ENCODE measurements at regions not wholly inside any gene's neighbourhood (a gene's known extent, or its start where the extent isn't known, plus 50 kb on each side); places are given as distances from the start of the nearest gene placed in this dataset.
"Not testable (repeated sequence)": the region's sequence is repeated elsewhere in the genome, so short reads cannot be mapped to it uniquely, and the experiment has no call there.

DNA sequence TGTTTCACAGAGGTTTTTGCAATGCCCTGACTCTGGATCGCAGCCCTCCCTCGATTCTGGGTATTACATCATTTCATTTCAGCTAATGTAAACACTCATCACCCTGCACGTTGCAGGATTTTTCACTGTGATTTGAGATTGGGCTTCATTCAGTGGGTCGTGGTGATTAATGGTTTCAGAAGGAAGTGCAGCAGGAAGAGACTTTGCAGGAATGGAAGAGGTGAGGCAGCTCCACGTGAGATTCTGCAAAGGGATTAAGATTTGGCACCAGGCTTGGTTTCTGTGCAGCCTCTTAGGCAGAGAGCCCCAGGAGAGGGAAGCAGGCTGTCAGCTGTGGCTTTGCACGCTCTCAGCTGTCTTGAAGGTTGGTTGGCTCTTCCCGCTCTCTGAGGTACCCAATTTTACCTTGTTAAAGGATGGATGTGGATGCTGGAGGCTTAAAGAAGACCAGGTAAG, 95.2 kb downstream of the PLCE1 start:
- no peak for DNase-seq (ENCODE audit: low read depth)

DNA sequence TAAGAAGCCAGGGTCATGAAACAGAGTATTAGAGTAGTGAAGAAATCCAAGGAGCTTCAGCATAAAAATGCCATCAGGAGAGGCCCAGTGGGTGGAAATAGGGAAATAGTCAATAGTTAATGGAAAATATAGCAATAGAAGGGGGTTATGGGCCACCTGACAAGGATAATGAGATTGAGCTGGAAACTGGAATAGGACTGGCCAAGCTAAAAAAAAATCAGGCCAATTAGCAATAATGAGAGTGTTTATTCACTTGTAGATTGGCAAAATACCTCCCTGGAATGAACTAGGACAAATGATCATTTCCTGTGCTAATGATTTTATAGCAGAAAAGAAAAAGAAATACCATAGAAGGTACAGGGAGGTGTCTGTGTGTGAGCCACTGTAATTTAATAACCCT, 97.9 kb downstream of the PLCE1 start:
- no peak for DNase-seq (ENCODE audit: low read depth)

DNA sequence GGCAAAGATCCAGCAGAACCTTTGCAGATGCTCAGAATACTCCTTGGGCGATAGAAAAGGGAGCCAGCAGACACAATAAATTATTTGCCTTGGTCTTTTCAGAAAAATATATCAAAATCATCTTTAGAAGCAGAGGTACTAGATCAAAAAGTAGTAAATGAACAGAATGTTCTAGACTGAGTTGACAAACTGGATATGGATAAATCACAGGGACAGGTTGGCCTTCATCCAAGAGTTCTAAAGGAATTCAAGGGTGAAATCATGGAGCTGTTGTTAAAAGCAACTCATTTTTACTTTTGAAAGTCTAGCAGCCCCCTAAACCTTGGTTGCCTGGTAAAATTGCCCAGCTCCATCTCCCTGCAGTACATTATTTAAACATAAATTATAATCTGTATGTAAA, 99.1 kb downstream of the PLCE1 start:
- DNase-seq (ENCODE audit: low read depth) = no peak

DNA sequence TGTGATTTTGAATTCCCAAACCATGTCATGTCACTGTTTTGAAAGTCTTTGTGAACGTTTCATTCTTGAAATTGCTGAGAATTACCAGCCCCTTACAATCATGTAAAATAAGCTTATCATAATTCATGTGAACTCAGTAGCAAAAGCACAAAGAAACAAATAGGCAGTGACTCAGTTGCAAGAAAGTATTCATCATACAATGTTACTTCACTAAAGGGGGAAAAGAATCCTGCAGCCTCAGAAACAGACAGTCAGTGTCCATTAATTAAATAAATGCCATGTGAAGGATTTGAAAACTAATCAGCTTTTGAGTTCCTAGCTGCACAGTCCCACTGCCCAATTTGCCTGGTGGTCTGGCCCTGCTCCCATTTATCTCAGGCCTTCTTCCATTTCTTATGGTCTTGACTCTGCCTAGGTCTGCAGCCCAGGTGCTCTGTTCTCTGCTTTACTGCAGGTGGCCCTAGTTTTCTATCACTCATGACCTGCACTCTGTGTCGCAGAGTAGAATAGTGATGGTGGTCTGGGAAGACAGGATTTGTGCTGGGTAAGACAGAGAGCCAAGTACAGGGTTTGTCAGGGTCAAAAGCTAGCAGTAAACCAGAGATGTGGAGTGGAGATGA, 99.7 kb downstream of the PLCE1 start:
- no peak for DNase-seq (ENCODE audit: low read depth)

DNA sequence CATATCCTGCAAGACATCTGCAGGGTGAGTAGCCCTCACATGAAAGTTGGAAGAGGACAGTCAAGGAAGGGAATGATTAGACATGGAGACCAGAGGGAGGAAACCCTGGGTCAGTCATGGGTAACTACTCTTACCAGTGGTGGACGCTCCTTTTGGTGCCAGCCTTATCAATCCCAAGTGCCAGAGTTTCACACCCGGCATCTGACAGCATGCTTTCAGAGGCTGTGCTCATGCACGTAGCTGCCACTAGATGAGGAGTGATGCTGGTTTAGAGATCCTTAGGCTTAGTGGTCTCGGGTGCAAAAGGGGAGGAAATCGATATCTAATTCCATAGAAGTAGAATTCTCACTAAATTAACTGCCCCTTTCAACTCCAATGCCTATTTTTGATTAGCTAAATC, 100.8 kb downstream of the PLCE1 start:
- DNase-seq (ENCODE audit: low read depth) = no peak

DNA sequence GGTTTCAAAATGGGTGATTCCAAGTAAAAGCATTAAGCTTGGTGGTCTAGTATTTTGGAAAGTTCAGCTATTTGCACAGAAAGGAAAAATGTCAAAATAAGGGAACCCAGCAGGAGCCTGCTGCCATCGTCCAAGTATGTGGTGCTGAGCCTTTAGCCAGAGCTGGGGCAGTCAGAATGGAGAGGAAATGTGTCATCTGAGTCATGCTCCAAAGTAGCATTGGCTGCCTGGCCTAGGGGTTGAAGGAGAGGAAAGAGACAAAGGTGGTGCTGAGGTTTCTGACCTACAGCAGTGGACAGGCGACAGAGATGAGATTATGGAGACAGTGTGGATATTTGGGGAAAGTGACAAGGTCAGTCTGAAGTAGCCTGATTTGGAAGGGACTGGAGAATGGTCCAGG, 103.9 kb downstream of the PLCE1 start:
- no peak for DNase-seq (ENCODE audit: low read depth)

DNA sequence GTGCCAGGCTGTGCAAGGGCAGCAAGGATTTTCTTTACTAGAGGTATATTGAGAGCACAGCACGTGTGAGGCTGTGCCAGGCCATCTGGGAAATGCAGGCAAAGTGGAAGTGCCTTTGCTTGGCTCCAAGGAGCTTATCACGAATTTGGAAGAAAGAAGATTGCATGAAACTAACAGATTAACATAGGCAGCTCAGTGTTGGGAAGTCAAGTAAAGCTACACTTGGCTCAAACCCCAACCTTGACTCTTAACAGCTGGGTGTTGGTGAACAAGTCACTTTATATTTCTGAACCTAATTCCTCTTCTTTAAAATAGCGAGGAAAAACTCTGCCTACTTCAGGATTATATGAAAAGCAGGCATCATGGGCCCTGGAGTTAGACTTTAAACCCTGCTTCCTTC, 105.2 kb downstream of the PLCE1 start:
- DNase-seq (ENCODE audit: low read depth) = no peak

DNA sequence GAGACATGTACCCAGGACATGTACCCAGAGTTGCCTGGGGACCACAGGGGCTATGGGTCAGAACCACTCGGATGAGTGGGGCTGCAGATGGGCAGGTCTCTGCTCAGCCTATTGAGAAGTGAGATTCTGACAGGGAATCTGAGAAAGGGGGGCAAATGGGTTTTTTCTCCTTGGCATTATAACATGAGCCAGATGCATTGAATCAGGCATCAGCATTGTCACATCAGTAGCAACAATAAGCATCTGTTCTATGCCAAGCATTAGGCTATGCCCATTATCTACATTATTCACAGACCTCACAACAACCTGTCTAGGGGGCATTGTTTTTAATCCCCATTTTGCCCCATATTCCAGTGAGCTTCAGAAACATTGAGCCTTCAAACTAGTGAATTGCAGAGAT, 108.2 kb downstream of the PLCE1 start:
- no peak for DNase-seq (ENCODE audit: low read depth)

DNA sequence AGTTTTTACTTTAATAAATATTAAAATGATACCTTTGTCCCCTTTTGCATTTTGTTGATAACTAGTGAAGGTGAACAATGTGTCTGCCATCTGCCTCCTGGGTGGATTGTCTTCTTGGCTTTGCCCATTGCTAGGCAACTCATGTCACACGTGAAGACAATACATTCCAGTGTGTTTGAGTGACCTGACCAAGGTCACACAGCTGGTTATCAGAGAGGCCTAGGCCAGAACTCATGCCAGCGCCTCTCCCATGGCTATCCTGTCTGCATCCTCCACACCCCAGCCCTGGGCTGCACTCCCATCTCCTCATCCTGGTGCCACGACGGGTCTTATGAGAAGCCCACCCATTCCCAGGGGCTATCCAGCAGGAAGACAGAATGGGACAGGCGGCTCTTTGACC, 108.7 kb downstream of the PLCE1 start:
- DNase-seq (ENCODE audit: low read depth) = no peak

DNA sequence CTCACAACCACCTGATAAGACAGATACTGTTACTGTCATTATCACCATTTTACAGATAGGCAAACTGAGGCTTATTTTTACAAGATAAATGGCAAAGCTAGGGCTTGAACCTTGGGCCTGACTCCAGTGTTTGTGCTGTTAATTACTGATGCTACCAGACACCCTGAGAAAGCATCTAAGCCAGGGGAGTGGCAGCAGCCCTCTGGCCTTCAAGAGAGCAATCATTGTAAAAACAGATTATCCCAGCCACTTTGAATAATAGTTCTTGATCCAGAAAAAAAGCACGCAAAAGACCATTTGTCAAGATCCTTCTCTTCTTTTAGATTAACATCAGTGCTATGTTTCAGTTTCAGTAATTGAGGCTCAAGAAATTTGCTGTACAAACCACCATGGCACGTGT, 109.5 kb downstream of the PLCE1 start:
- no peak for DNase-seq (ENCODE audit: low read depth)

DNA sequence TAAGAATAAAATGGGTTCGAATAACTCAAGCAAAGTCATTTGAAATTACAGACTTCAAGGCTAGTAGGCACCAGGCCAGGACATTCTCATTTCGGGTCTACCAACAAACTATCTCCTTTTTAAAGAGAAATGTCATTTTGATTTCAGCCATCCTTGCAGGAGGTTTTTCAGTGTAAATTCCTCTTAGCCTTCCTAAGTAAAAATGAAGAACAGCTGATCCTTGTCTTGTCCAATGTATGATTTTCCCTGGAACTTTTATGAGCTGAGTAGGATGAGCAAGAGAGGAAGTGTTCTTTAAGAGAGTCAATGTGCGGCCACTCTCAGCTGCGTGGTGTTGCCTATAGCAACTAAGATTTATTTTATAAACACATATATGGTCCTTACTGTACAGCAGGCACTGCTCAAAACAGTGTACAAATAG, 110.1 kb downstream of the PLCE1 start:
- DNase-seq (ENCODE audit: low read depth) = no peak

DNA sequence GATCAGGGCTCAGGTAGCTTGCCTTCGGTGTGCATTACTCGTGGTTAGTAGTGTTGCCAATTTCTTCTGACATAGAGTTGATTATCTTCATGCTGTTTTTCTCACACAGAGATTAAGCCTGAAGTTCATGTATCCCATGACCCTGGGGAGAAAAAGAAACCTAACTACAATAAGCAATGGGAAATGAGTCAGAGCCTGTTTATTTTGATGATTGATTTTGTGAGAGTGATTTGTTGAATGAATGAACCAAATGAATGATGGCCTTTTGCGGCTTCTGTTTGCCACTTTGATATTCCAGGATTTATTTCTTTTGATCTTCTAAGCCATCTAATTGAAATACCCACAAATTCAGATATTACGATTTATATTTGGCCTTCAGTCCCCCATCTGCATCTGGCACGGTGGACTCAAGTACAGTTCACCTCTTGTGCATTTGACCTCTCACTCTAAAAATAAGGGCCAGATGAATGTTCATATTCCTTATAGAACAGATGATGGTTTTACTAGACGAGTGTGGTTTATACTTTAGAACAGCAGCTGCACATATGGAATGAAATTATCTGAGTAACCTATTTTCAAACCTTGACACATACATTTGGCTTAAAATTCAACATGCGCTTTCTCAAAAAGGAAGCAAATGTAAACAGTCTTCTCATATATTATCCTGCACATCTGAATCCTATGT, 110.7 kb downstream of the PLCE1 start:
- DNase-seq (ENCODE audit: low read depth) = no peak

DNA sequence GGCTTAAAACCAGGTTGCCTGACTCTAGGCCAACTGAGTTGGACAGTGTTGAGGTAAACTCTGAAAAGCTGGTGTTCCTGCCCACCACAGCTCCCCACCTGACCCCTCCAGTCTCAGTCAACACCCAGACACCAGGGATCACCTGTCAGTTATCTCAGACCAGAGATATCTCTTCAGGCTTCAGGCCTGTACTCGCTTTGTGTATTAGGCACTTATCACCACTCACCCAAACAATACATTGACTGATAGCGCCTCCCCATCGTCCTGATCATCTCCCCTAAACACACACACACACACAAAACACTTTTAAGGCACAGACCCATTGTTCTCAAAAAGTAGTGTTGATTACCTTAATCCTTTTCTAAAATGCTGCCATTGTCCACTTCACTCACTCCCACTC, 111.5 kb downstream of the PLCE1 start:
- no peak for DNase-seq (ENCODE audit: low read depth)

DNA sequence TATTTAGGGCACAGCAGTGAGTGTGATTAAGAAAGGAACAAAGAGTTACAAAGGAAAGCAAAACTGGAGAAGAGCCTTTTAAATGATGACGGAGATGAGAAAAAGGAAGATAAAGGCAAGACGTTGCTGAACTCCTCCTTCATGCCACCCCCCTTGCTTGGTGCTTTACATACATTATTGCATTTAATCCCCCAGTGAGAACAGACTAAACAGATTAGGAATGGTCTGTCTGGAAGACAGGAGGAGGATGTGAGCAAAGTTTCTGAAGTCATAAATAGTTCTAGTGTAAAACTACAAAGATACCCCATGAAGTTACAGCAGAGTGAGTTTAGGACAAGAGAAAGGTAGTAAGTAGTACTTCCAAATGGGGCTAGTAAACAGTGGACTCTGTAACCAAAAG, 113.5 kb downstream of the PLCE1 start:
- no peak for DNase-seq (ENCODE audit: low read depth)

DNA sequence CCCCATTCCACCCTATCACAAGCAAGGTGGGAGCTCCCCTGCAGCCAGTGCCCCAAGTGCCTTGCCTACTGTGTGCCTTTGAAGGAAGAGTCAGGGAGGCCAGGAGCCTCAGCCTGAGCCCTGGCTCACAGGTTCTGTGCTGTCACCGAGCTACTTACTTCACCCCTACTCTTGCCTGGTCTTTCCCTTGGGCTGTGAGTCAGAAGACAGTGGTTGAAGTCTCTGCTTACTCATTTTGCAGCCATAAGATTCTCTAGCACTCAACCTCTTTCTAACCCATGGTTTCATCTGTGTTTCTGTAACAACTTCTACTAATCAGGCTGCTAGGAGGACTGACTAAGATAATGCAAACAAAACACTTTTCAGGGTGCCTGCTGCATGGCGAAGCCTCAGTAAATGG, 114.5 kb downstream of the PLCE1 start:
- no peak for DNase-seq (ENCODE audit: low read depth)

DNA sequence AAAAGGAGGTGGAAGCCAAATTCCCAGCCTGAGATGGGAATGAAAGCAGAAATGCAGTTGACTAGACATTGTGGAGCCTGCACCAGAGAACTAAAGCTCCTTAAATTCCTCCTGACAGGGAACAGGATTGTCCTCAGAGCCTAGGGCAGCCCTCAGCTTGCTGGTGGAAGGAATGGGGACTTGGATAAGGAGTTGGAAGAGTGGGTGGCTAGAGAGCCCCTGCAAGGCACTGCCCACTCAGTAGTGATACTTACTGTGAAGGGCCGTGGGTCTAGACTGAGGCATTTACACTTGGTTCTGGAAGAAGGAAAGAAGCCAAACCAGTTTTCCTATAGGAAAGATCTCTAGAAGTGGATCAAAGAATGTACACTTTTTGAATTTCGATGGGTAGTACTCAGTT, 117.6 kb downstream of the PLCE1 start:
- DNase-seq (ENCODE audit: low read depth) = no peak

DNA sequence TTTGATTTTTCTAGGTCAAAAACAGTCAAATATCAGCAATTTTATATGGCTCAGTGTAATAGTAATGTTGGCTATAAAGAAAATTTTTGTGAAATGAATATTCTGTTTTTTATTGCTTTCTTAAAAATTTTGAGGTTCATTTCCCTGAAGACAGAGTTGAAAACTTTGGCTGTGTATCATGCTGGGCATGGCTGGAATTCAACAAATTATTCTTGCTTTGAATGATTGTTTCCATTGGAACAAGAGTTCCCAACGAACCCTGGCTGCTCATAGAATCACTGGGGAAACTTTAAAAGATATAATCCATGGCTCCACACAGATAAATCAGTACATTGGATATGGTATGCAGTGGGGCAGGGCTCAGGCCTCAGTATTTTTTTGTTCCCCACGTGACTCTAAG, 118.6 kb downstream of the PLCE1 start:
- no peak for DNase-seq (ENCODE audit: low read depth)

DNA sequence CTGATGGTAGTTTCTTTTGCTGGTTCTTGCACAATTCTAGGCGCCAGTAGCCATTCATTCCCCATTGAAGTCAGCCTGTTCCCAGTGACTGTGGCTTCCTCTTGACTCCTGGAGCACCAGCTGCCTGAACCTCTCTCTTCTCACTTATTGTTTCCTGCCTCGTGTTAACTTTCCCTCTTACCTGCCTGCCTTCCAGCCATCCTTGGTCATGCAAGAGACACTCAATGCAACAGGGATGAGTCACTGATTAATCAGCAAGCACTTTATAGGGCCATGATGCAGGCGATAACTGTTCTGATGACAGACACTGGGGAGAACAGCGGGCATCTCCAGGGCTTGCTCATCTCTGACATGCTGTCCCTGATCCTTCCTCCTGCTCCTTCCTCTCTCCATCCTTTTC, 122.0 kb downstream of the PLCE1 start:
- DNase-seq (ENCODE audit: low read depth) = no peak

DNA sequence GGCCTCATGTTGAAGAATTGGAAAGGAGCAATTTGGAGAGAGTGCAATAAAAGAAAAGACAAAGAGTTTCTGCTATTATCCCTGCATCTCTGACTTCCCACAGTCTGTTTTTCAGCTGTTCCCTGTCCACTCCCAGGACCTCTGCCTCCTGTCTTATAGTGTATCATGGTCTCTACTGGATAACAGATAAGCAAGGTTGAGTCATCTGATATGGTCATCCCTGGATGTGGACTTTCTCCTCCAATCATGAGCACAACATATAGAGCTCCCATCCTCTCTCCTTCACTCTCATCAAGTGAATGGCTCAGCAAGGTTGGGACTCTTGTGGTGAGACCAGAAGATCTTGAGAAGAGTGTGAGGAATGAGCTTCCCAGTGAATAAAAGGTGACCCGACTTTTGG, 123.1 kb downstream of the PLCE1 start:
- no peak for DNase-seq (ENCODE audit: low read depth)

DNA sequence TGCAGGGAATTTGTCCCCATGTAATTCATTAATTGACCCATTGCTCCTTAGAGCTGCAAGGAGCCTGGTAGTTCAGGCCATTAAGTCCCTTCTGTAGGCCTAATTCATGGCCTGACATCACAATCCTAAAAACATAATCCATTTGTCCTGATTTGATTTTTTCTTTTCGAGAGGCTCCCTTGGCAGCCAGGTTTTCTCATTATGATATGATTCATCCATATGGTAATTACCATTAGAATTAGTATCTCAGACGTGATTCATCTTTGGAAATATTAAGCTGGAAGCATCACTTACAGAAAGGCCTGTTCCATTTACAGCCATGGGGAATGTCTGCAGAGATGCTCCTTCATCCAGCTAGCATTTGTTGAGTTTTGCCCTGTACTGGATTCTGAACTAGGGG, 128.5 kb downstream of the PLCE1 start:
- DNase-seq (ENCODE audit: low read depth) = no peak

DNA sequence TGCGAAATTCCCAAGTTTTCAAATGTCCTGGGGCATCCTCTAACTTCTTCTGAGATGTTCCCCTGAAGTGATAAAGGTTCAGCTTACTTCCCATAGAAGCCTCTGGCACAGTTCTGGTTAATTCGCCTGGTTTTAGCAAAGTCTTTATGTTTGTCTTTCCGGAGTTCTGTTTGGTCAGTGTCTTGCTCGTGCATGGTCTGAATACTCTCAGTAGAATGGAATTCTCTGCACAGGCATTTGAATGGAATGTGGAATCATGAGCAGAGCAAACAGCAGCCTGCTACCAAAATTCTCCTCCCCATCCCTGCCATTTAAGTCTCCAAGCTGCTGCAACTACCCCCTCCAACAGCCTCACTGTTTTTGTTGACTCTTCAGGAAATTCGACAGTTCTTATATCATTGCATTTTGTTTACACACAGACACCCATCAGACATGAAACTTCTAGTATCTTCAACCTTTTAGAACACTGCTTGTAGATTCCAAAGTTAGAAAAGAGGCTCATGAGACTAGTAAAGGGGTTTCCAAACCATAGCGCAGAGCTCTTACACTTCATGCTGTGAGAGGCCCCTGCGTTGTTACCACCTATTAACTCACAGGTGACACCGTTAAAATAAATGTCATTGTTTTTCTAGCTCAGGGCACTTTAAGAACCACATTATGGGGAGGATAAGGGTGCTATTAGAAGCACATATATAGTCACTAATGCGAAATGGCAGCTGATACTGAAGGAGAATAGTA, 129.7 kb downstream of the PLCE1 start:
- DNase-seq (ENCODE audit: low read depth) = no peak

DNA sequence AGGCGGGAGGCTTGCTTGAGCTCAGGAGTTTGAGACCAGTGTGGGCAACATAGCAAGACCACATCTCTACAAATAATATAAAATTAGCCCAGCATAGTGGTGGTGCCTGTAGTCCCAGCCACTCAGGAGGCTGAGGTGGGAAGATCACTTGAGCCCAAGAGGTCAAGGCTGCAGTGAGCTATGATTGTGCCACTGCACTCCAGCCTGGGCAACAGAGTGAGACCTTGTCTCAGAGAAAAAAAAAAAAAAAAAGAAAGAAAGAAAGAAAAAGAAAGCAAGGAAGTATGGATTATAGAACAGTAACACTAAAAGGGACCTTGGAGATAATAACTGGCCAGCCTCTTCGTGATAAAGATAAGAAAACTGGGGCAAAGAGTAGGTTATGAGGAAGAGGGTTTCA, 130.4 kb downstream of the PLCE1 start:
- not testable (repeated sequence) for DNase-seq (ENCODE audit: low read depth)

DNA sequence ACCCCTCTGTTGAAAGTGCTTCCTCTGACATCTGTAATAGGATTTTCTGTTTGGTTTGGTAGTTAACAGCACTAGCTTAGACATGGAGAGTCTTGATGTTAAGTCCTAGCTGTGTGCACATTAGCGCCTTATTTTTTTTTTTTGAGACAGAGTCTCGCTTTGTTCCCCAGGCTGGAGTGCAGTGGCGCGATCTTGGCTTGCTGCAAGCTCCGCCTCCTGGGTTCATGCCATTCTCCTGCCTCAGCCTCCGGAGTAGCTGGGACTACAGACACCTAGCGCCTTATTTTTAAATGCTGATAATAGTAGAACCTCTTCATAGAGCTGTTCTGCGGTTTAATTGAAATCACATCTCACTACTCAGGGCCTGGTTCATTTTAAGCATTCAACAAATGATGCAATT, 131.5 kb downstream of the PLCE1 start:
- DNase-seq (ENCODE audit: low read depth) = not testable (repeated sequence)

DNA sequence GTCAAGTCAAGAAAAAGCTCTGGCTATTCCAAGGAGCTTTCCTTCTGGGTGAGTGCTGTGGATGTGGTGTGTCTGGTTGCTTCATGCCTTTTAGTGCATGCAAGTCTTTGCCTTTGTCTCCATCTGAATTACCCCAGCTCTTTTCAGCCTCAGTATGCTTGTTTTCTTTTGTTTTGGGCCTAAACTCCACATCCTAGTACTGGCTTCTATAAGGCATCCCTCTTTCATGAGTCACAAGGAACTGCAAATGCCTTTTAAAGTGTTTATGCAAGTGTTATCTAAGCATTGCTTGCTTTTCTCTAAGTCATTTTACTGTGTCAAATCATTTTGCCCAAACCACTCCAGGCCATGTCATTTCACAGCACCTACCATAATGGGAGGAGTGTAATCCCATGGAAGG, 132.1 kb downstream of the PLCE1 start:
- no peak for DNase-seq (ENCODE audit: low read depth)

Measured in activated T-helper 9 cell treated with anti-CD3 and anti-CD28 coated beads, Interleukin-2, amount 50 U/mL, for 16 hours (primary cell).